ENCODE measurements at regions not wholly inside any gene's neighbourhood (a gene's known extent, or its start where the extent isn't known, plus 50 kb on each side); places are given as distances from the start of the nearest gene placed in this dataset.

GRCh38 chr2:62334440-62335058 lies 138.6 kb downstream of the B3GNT2 start:
- no peaks in the 10 kb centered on the region for H3K27me3 Mint-ChIP-seq
- no peak for DNase-seq (ENCODE audit: low spot score, unreplicated experiment)
- peaks cover 9% of the 10 kb centered on the region for H3K9me3 Mint-ChIP-seq (ENCODE audit: low read depth)
- no peak overlapping the region for H3K4me3 Mint-ChIP-seq (ENCODE audit: low read depth)
- H3K36me3 Mint-ChIP-seq (ENCODE audit: insufficient read depth): peaks cover 5% of the 10 kb centered on the region
- H3K4me1 Mint-ChIP-seq (ENCODE audit: low read depth): peaks cover 13% of the 10 kb centered on the region
- TF ChIP-seq CTCF (IDR thresholded peaks at IDR 0.05; ENCODE audit: unreplicated experiment): no peak
- no peak overlapping the region for H3K27ac Mint-ChIP-seq

GRCh38 chr2:62334009-62334408 lies 138.1 kb downstream of the B3GNT2 start:
- H3K4me1 Mint-ChIP-seq (ENCODE audit: low read depth): peaks cover 13% of the 10 kb centered on the region
- H3K4me3 Mint-ChIP-seq (ENCODE audit: low read depth): no peak overlapping the region
- no peak for TF ChIP-seq CTCF (IDR thresholded peaks at IDR 0.05; ENCODE audit: unreplicated experiment)
- no peak for DNase-seq (ENCODE audit: low spot score, unreplicated experiment)
- H3K9me3 Mint-ChIP-seq (ENCODE audit: low read depth): peaks cover 9% of the 10 kb centered on the region
- H3K27ac Mint-ChIP-seq: no peak overlapping the region
- peaks cover 5% of the 10 kb centered on the region for H3K36me3 Mint-ChIP-seq (ENCODE audit: insufficient read depth)
- H3K27me3 Mint-ChIP-seq: no peaks in the 10 kb centered on the region

GRCh38 chr2:62330959-62331358 lies 135.0 kb downstream of the B3GNT2 start:
- Mint-ChIP-seq H3K9me3 (ENCODE audit: low read depth) (peaks cover 19% of the 10 kb centered on the region), H3K27ac (peak overlapping the region; percentile 88)

GRCh38 chr2:62329797-62330196 lies 133.9 kb downstream of the B3GNT2 start:
- Mint-ChIP-seq H3K36me3 (ENCODE audit: insufficient read depth) (peaks cover 5% of the 10 kb centered on the region), H3K4me1 (ENCODE audit: low read depth) (peaks cover 13% of the 10 kb centered on the region), H3K4me3 (ENCODE audit: low read depth) (no peak overlapping the region), H3K27me3 (no peaks in the 10 kb centered on the region), H3K9me3 (ENCODE audit: low read depth) (peaks cover 24% of the 10 kb centered on the region), H3K27ac (no peak overlapping the region)
- no peak for TF ChIP-seq CTCF (IDR thresholded peaks at IDR 0.05; ENCODE audit: unreplicated experiment)
- DNase-seq (ENCODE audit: low spot score, unreplicated experiment): no peak

More at GRCh38 chr2:62330959-62331358, 135.0 kb downstream of the B3GNT2 start:
- peaks cover 13% of the 10 kb centered on the region for H3K4me1 Mint-ChIP-seq (ENCODE audit: low read depth)
- TF ChIP-seq CTCF (IDR thresholded peaks at IDR 0.05; ENCODE audit: unreplicated experiment): no peak
- H3K4me3 Mint-ChIP-seq (ENCODE audit: low read depth): no peak overlapping the region
- H3K27me3 Mint-ChIP-seq: no peaks in the 10 kb centered on the region
- peaks cover 5% of the 10 kb centered on the region for H3K36me3 Mint-ChIP-seq (ENCODE audit: insufficient read depth)
- no peak for DNase-seq (ENCODE audit: low spot score, unreplicated experiment)

- peaks cover 28% of the 10 kb centered on the region for H3K9me3 Mint-ChIP-seq (ENCODE audit: low read depth)
Observed at GRCh38 chr2:62326735-62327134, 130.8 kb downstream of the B3GNT2 start.

More at GRCh38 chr2:62326735-62327134, 130.8 kb downstream of the B3GNT2 start:
- Mint-ChIP-seq H3K4me1 (ENCODE audit: low read depth) (peaks cover 13% of the 10 kb centered on the region), H3K27me3 (no peaks in the 10 kb centered on the region), H3K36me3 (ENCODE audit: insufficient read depth) (peaks cover 5% of the 10 kb centered on the region), H3K27ac (no peak overlapping the region), H3K4me3 (ENCODE audit: low read depth) (no peak overlapping the region)
- no peak for TF ChIP-seq CTCF (IDR thresholded peaks at IDR 0.05; ENCODE audit: unreplicated experiment)
- no peak for DNase-seq (ENCODE audit: low spot score, unreplicated experiment)
